HL-60 (cell line): ENCODE measurements at regions not wholly inside any gene's neighbourhood (a gene's known extent, or its start where the extent isn't known, plus 50 kb on each side); places are given as distances from the start of the nearest gene placed in this dataset.

Experiments
- DNase-seq, 2 experiments: peaks; one replicate each; pipeline ENCODE4 v3.0.0-alpha.2; 2010 to 2020; ENCODE audit warnings: low read depth in 1 of 2, low spot score in 1 of 2
- H3K27ac ChIP-seq: fragments of 250-450 bp; sonication (Bioruptor Pico); replicated peaks from 2 replicates; pipeline ENCODE4 v1.5.1; 2020; ENCODE audit warnings: mild to moderate bottlenecking, moderate library complexity
- H3K27me3 ChIP-seq: fragments of 250-450 bp; sonication (Bioruptor Pico); 2 replicates; pipeline ENCODE4 v1.5.1; 2021; ENCODE audit warnings: mild to moderate bottlenecking, moderate library complexity; ENCODE audit not compliant: insufficient read depth, poor library complexity, severe bottlenecking
- H3K4me3 ChIP-seq: replicated peaks from 2 replicates; pipeline ENCODE4 v1.5.1; 2011; ENCODE audit warnings: mild to moderate bottlenecking, control low read depth, low read length; ENCODE audit not compliant: insufficient read depth
- CTCF ChIP-seq: IDR thresholded peaks from one replicate; pipeline ENCODE4 v1.5.1; 2011; ENCODE audit warnings: low read length, control low read depth, inconsistent platforms; ENCODE audit not compliant: insufficient read depth
- GABPA ChIP-seq: IDR thresholded peaks from 2 replicates; pipeline ENCODE4 v1.6.1; 2012; ENCODE audit warnings: low read depth
- POLR2AphosphoS5 ChIP-seq: IDR thresholded peaks from 2 replicates; pipeline ENCODE4 v1.6.1; 2012; ENCODE audit warnings: low read depth
- REST ChIP-seq: IDR thresholded peaks from 2 replicates; pipeline ENCODE4 v1.6.1; 2012; ENCODE audit warnings: low read depth; ENCODE audit not compliant: insufficient replicate concordance
- SPI1 ChIP-seq: IDR thresholded peaks from 2 replicates; pipeline ENCODE4 v1.6.1; 2012; ENCODE audit warnings: low read depth, mild to moderate bottlenecking, borderline replicate concordance

- Histone ChIP-seq H3K4me3 (no peak overlapping the region), H3K27ac (no peak overlapping the region), H3K27me3 (no peaks in the 10 kb centered on the region)
- TF ChIP-seq CTCF (no peak), POLR2AphosphoS5 (no peak), SPI1 (no peak), GABPA (no peak), REST (no peak)
- DNase-seq = no peak
Observed at GRCh38 chr16:26578748-26579147, 488.0 kb upstream of the C16orf82 start.

GRCh38 chr16:26583803-26584202 lies 482.9 kb upstream of the C16orf82 start:
- no peak for DNase-seq
- H3K4me3 ChIP-seq = no peak overlapping the region
- no peak for TF ChIP-seq SPI1
- no peak for TF ChIP-seq CTCF
- TF ChIP-seq REST = no peak

GRCh38 chr16:26593700-26594099 lies 473.0 kb upstream of the C16orf82 start:
- TF ChIP-seq SPI1 = no peak
- TF ChIP-seq POLR2AphosphoS5 = no peak
- no peak for TF ChIP-seq GABPA
- TF ChIP-seq CTCF = no peak
- no peak for TF ChIP-seq REST
- Histone ChIP-seq H3K27ac (no peak overlapping the region), H3K27me3 (no peaks in the 10 kb centered on the region), H3K4me3 (no peak overlapping the region)
- no peak for DNase-seq

More at GRCh38 chr16:26583803-26584202, 482.9 kb upstream of the C16orf82 start:
- Histone ChIP-seq H3K27me3 (peaks cover 2% of the 10 kb centered on the region), H3K27ac (no peak overlapping the region)
